Spleen (tissue), 7 donors: ENCODE measurements at regions not wholly inside any gene's neighbourhood (a gene's known extent, or its start where the extent isn't known, plus 50 kb on each side); places are given as distances from the start of the nearest gene placed in this dataset.

ENCODE experiments used
- CTCF ChIP-seq, 11 experiments: fragments of 200-600 bp in 7 of 11; fragments of 450-650 bp in 4 of 11; sonication (generic) in 4 of 11; IDR thresholded peaks in 8 of 11; conservative IDR thresholded peaks in 3 of 11; 1 replicate in 7 of 11; 2 replicates in 4 of 11; pipeline versions ENCODE4 v1.4.0 to v1.8.0; 2016 to 2021; ENCODE audit warnings: antibody characterized with exemption in 11 of 11, inconsistent platforms in 4 of 11, mild to moderate bottlenecking in 1 of 11
- POLR2A ChIP-seq, 3 donors: fragments of 450-650 bp; IDR thresholded peaks; one replicate each; pipeline ENCODE4 v1.5.1; 2017; ENCODE audit warnings: antibody characterized with exemption in 3 of 3, mild to moderate bottlenecking in 1 of 3
- POLR2AphosphoS5 ChIP-seq, 3 donors: sonication (generic); formaldehyde crosslinking; IDR thresholded peaks; one replicate each; pipeline ENCODE4 v1.5.1; 2017; ENCODE audit warnings: antibody characterized with exemption in 3 of 3
- donor health status: DM: no; HTN: no; CAD: no; lungs with moderate emphysema.
- donor health status: DM: no; HTN: no; CAD: no.
- donor health status: DM: no; HTN: no; CAD: no.

GRCh38 chr17:83194186-83194561 is 114.8 kb downstream of the METRNL start:
- TF ChIP-seq CTCF (IDR thresholded peaks at IDR 0.05 in 8 of 11, conservative IDR thresholded peaks at IDR 0.05 in 3 of 11) = no peak
- TF ChIP-seq POLR2AphosphoS5 (IDR thresholded peaks at IDR 0.05) = no peak
- TF ChIP-seq POLR2A (IDR thresholded peaks at IDR 0.05) = no peak
